GM06990 (cell line): ENCODE measurements at regions not wholly inside any gene's neighbourhood (a gene's known extent, or its start where the extent isn't known, plus 50 kb on each side); places are given as distances from the start of the nearest gene placed in this dataset.
"Not testable (repeated sequence)": the region's sequence is repeated elsewhere in the genome, so short reads cannot be mapped to it uniquely, and the experiment has no call there.

Source experiments
- DNase-seq: peaks from one replicate; pipeline ENCODE4 v3.0.0-alpha.2; 2011; ENCODE audit not compliant: insufficient read length; ENCODE audit errors: extremely low read depth
- H3K27me3 ChIP-seq: replicated peaks from 2 replicates; pipeline ENCODE4 v1.6.0; 2011; ENCODE audit warnings: low read length; ENCODE audit not compliant: control insufficient read depth, insufficient read depth
- H3K36me3 ChIP-seq: 2 replicates; pipeline ENCODE4 v1.5.1; 2011; ENCODE audit warnings: low read length; ENCODE audit not compliant: control insufficient read depth, insufficient read depth
- H3K4me3 ChIP-seq: replicated peaks from 2 replicates; pipeline ENCODE4 v1.5.1; 2011; ENCODE audit warnings: low read depth, mild to moderate bottlenecking, control low read depth, low read length
- CTCF ChIP-seq: IDR thresholded peaks from 2 replicates; pipeline ENCODE4 v1.5.1; 2011; ENCODE audit warnings: low read length, control low read depth, mild to moderate bottlenecking, inconsistent platforms; ENCODE audit not compliant: insufficient read depth, poor library complexity, severe bottlenecking

GRCh38 chr10:32217216-32217615 is 129.7 kb downstream of the EPC1 start:
- TF ChIP-seq CTCF: no peak
- H3K27me3 ChIP-seq: no peaks in the 10 kb centered on the region
- no peak for DNase-seq
- no peaks in the 10 kb centered on the region for H3K36me3 ChIP-seq
- no peak overlapping the region for H3K4me3 ChIP-seq

- H3K36me3 ChIP-seq, DNase-seq, H3K4me3 ChIP-seq: not testable (repeated sequence)
Measured at GRCh38 chr10:32213838-32214237, 133.1 kb downstream of the EPC1 start.

GRCh38 chr10:32211046-32211363 is 136.0 kb downstream of the EPC1 start:
- no peak for DNase-seq
- TF ChIP-seq CTCF: no peak
- no peak overlapping the region for H3K4me3 ChIP-seq
- H3K36me3 ChIP-seq: no peaks in the 10 kb centered on the region
- H3K27me3 ChIP-seq: no peaks in the 10 kb centered on the region

More at GRCh38 chr10:32213838-32214237, 133.1 kb downstream of the EPC1 start:
- H3K27me3 ChIP-seq: not testable (repeated sequence)

GRCh38 chr10:32210306-32211045 is 136.5 kb downstream of the EPC1 start:
- H3K4me3 ChIP-seq: no peak overlapping the region
- no peak for DNase-seq

GRCh38 chr10:32208005-32208404 is 139.0 kb downstream of the EPC1 start:
- not testable (repeated sequence) for H3K36me3 ChIP-seq, H3K4me3 ChIP-seq, DNase-seq, H3K27me3 ChIP-seq

More at GRCh38 chr10:32210306-32211045, 136.5 kb downstream of the EPC1 start:
- Histone ChIP-seq H3K36me3 (no peaks in the 10 kb centered on the region), H3K27me3 (no peaks in the 10 kb centered on the region)
- TF ChIP-seq CTCF: peak; percentile 32

GRCh38 chr10:32207544-32207943 is 139.4 kb downstream of the EPC1 start:
- TF ChIP-seq CTCF: peak; percentile 82
- Histone ChIP-seq H3K4me3 (no peak overlapping the region), H3K27me3 (no peaks in the 10 kb centered on the region), H3K36me3 (no peaks in the 10 kb centered on the region)
- no peak for DNase-seq

- no peak for DNase-seq
- TF ChIP-seq CTCF: no peak
- no peaks in the 10 kb centered on the region for H3K27me3 ChIP-seq
- H3K36me3 ChIP-seq: no peaks in the 10 kb centered on the region
- no peak overlapping the region for H3K4me3 ChIP-seq
Measured at GRCh38 chr10:32205670-32206069, 141.3 kb downstream of the EPC1 start.
